GM12878 (cell line): ENCODE measurements at regions not wholly inside any gene's neighbourhood (a gene's known extent, or its start where the extent isn't known, plus 50 kb on each side); places are given as distances from the start of the nearest gene placed in this dataset.

Experiments used
- ATAC-seq: fragments of 200-7000 bp; cut with Tn5 transposase; 3 replicates; pipeline ENCODE4 v1.9.1; 2020; ENCODE audit warnings: mild to moderate bottlenecking, moderate library complexity
- BruUV-seq: library from RNA; stranded (reverse); fragments of 400-500 nt; replicated peaks from 2 replicates; lab custom pipeline; 2021; lab: Mats Ljungman, UMichigan
- CTCF ChIA-PET: fragments of 300-600 bp; sonication (Branson Sonifier 250); formaldehyde crosslinking; extraction: SDS; loops from one replicate; lab custom pipeline; 2021; ENCODE audit warnings: inconsistent platforms; lab: Yijun Ruan, JAX
- POLR2A ChIA-PET: fragments of 350-600 bp; formaldehyde crosslinking; extraction: SDS; loops from one replicate; lab custom pipeline; 2021; ENCODE audit warnings: inconsistent platforms; lab: Charles Lee
- RAD21 ChIA-PET: fragments of 300-600 bp; sonication (Branson Sonifier 250); formaldehyde crosslinking; loops from one replicate; lab custom pipeline; 2023; ENCODE audit warnings: antibody characterized with exemption; ENCODE audit not compliant: unreplicated experiment; lab: Charles Lee
- SMC1A ChIA-PET: fragments of 300-600 bp; sonication (Branson Sonifier 250); formaldehyde crosslinking; loops from one replicate; lab custom pipeline; 2023; ENCODE audit not compliant: unreplicated experiment, uncharacterized antibody; lab: Charles Lee
- DNase-seq: peaks from one replicate; pipeline ENCODE4 v3.0.0-alpha.2; 2011; ENCODE audit warnings: low read depth, low spot score
- FAIRE-seq: peaks from 3 replicates; lab custom pipeline; 2011; peaks lifted over from hg19 to GRCh38; lab: Jason Lieb, UNC
- H2AFZ ChIP-seq: 2 replicates; pipeline ENCODE4 v1.6.0; 2011; ENCODE audit warnings: low read depth, low read length, control low read depth; ENCODE audit not compliant: control insufficient read depth
- H3K27ac ChIP-seq: 2 replicates; pipeline ENCODE4 v1.5.1; 2011; ENCODE audit warnings: control low read depth; ENCODE audit not compliant: control insufficient read depth, insufficient read depth
- H3K27me3 ChIP-seq, 2 experiments: replicated peaks in 1 of 2; 2 replicates each; pipeline versions ENCODE4 v1.6.0 to v1.6.1; 2011; ENCODE audit warnings: low read length in 1 of 2; ENCODE audit not compliant: control insufficient read depth in 2 of 2, insufficient read depth in 2 of 2
- H3K36me3 ChIP-seq, 2 experiments: 2 replicates each; pipeline ENCODE4 v1.5.1; 2011; ENCODE audit warnings: low read length in 1 of 2; ENCODE audit not compliant: control insufficient read depth in 2 of 2, insufficient read depth in 2 of 2
- H3K4me1 ChIP-seq: 2 replicates; pipeline ENCODE4 v1.6.1; 2011; ENCODE audit warnings: mild to moderate bottlenecking, low read length, moderate library complexity, mixed read lengths; ENCODE audit not compliant: control insufficient read depth, insufficient read depth
- H3K4me2 ChIP-seq: 2 replicates; pipeline ENCODE4 v1.6.0; 2011; ENCODE audit warnings: control low read depth; ENCODE audit not compliant: control insufficient read depth, insufficient read depth
- H3K4me3 ChIP-seq: fragments of 200-600 bp; sonication (generic); 2 replicates; pipeline ENCODE4 v1.5.1; 2016
- H3K79me2 ChIP-seq: 2 replicates; pipeline ENCODE4 v1.6.0; 2011; ENCODE audit warnings: low read length; ENCODE audit not compliant: control insufficient read depth, insufficient read depth
- H3K9ac ChIP-seq: 2 replicates; pipeline ENCODE4 v1.8.0; 2011; ENCODE audit warnings: low read length, control low read depth, mixed read lengths; ENCODE audit not compliant: control insufficient read depth, insufficient read depth
- H3K9me3 ChIP-seq: replicated peaks from 3 replicates; pipeline ENCODE4 v1.5.1; 2011; ENCODE audit warnings: mild to moderate bottlenecking, low read length; ENCODE audit not compliant: control insufficient read depth, insufficient read depth
- H4K20me1 ChIP-seq: 2 replicates; pipeline ENCODE4 v1.6.0; 2011; ENCODE audit not compliant: control insufficient read depth, insufficient read depth
- BACH1 ChIP-seq: fragments of 450-650 bp; IDR thresholded peaks from 2 replicates; pipeline ENCODE4 v1.6.1; 2017; ENCODE audit warnings: mild to moderate bottlenecking, borderline replicate concordance
- CREB1 ChIP-seq: IDR thresholded peaks from 2 replicates; pipeline ENCODE4 v1.6.1; 2012; ENCODE audit warnings: low read depth, mild to moderate bottlenecking, inconsistent platforms
- ETV6 ChIP-seq, 2 experiments: fragments of 450-650 bp in 1 of 2; IDR thresholded peaks in 1 of 2; conservative IDR thresholded peaks in 1 of 2; 2 replicates each; pipeline ENCODE4 v1.6.1; 2014; ENCODE audit warnings: antibody characterized with exemption in 1 of 2, borderline replicate concordance in 1 of 2, low read depth in 1 of 2, mild to moderate bottlenecking in 1 of 2, moderate library complexity in 1 of 2
- KLF5 ChIP-seq: fragments of 450-650 bp; IDR thresholded peaks from 2 replicates; pipeline ENCODE4 v1.6.1; 2014; ENCODE audit warnings: mild to moderate bottlenecking; ENCODE audit not compliant: partially characterized antibody
- MYC ChIP-seq: IDR thresholded peaks from 2 replicates; pipeline ENCODE4 v1.6.1; 2011; ENCODE audit warnings: mild to moderate bottlenecking, low read length, moderate library complexity, inconsistent platforms; ENCODE audit not compliant: insufficient read depth, insufficient replicate concordance, insufficient read length, severe bottlenecking
- POLR2AphosphoS5 ChIP-seq: IDR thresholded peaks from 2 replicates; pipeline ENCODE4 v1.6.1; 2011; ENCODE audit warnings: mild to moderate bottlenecking, low read length, inconsistent platforms
- POU2F2 ChIP-seq: IDR thresholded peaks from 3 replicates; pipeline ENCODE4 v1.6.1; 2011; ENCODE audit warnings: low read depth, mild to moderate bottlenecking, low read length, borderline replicate concordance
- SMC3 ChIP-seq: IDR thresholded peaks from 2 replicates; pipeline ENCODE4 v1.6.1; 2011; ENCODE audit warnings: low read length, improper control_type of control experiment, borderline replicate concordance
- WGBS: methylation state at CpG from one replicate; pipeline ENCODE4 v1.1.6; 2016; ENCODE audit warnings: low lambda C conversion rate; ENCODE audit not compliant: insufficient replicate concordance, insufficient coverage; ENCODE audit errors: missing lambda C conversion rate; 5-methylcytosine and 5-hydroxymethylcytosine counted together
- in situ Hi-C: fragments of 300-500 bp; cut with MboI; formaldehyde crosslinking; loops from 9 replicates; pipeline ENCODE4 v1.14.3; 2018; ENCODE audit warnings: mixed read lengths
- intact Hi-C: fragments of 100-400 bp; cut with micrococcal nuclease; formaldehyde crosslinking; loops from one replicate; pipeline ENCODE4 v1.14.2; 2022; ENCODE audit not compliant: unreplicated experiment
- TF ChIP-seq, protein P1 (sequence below): IDR thresholded peaks from 2 replicates; pipeline ENCODE4 v1.6.1; 2012; ENCODE audit warnings: low read depth, low read length, improper control_type of control experiment
- TF ChIP-seq, protein P2 (sequence below): fragments of 150-350 bp; IDR thresholded peaks from 2 replicates; pipeline ENCODE4 v1.6.1; 2016; ENCODE audit warnings: low read depth, low read length
- TF ChIP-seq, protein P3 (sequence below): fragments of 450-650 bp; IDR thresholded peaks from 2 replicates; pipeline ENCODE4 v1.6.1; 2017; ENCODE audit warnings: mild to moderate bottlenecking

GRCh38 chr6:168851460-168852375, 401.9 kb downstream of the THBS2 start:
- ChIA-PET CTCF (no interaction called here), SMC1A (no interaction called here), RAD21 (no interaction called here), POLR2A (no interaction called here)
- H3K27me3 ChIP-seq, result no peaks in the 10 kb centered on the region
- ATAC-seq, result no peak
- no peak overlapping the region for H2AFZ ChIP-seq
- 47% methylated on average over 11 of the region's 11 CpGs for WGBS
- no peak overlapping the region for H3K27ac ChIP-seq
- no peak for FAIRE-seq
- H3K4me1 ChIP-seq, result no peaks in the 10 kb centered on the region
- no peaks in the 10 kb centered on the region for H4K20me1 ChIP-seq
- in situ Hi-C loops, result no loop called here
- H3K36me3 ChIP-seq, result no peaks in the 10 kb centered on the region
- H3K9ac ChIP-seq, result no peak overlapping the region
- no TSS peak for BruUV-seq
- no peak for DNase-seq
- TF ChIP-seq, protein P1, sequence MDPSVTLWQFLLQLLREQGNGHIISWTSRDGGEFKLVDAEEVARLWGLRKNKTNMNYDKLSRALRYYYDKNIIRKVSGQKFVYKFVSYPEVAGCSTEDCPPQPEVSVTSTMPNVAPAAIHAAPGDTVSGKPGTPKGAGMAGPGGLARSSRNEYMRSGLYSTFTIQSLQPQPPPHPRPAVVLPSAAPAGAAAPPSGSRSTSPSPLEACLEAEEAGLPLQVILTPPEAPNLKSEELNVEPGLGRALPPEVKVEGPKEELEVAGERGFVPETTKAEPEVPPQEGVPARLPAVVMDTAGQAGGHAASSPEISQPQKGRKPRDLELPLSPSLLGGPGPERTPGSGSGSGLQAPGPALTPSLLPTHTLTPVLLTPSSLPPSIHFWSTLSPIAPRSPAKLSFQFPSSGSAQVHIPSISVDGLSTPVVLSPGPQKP, result no peak
- TF ChIP-seq POLR2AphosphoS5 (no peak), KLF5 (no peak), POU2F2 (no peak), BACH1 (no peak), CREB1 (no peak), SMC3 (no peak), ETV6 (conservative IDR thresholded peaks at IDR 0.05 in 1 of 2, IDR thresholded peaks at IDR 0.05 in 1 of 2; ENCODE audit: borderline replicate concordance in 1 of 2, low read depth in 1 of 2) (no peak), MYC (no peak)
- TF ChIP-seq, protein P2, sequence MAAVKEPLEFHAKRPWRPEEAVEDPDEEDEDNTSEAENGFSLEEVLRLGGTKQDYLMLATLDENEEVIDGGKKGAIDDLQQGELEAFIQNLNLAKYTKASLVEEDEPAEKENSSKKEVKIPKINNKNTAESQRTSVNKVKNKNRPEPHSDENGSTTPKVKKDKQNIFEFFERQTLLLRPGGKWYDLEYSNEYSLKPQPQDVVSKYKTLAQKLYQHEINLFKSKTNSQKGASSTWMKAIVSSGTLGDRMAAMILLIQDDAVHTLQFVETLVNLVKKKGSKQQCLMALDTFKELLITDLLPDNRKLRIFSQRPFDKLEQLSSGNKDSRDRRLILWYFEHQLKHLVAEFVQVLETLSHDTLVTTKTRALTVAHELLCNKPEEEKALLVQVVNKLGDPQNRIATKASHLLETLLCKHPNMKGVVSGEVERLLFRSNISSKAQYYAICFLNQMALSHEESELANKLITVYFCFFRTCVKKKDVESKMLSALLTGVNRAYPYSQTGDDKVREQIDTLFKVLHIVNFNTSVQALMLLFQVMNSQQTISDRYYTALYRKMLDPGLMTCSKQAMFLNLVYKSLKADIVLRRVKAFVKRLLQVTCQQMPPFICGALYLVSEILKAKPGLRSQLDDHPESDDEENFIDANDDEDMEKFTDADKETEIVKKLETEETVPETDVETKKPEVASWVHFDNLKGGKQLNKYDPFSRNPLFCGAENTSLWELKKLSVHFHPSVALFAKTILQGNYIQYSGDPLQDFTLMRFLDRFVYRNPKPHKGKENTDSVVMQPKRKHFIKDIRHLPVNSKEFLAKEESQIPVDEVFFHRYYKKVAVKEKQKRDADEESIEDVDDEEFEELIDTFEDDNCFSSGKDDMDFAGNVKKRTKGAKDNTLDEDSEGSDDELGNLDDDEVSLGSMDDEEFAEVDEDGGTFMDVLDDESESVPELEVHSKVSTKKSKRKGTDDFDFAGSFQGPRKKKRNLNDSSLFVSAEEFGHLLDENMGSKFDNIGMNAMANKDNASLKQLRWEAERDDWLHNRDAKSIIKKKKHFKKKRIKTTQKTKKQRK, result no peak
- TF ChIP-seq, protein P3, sequence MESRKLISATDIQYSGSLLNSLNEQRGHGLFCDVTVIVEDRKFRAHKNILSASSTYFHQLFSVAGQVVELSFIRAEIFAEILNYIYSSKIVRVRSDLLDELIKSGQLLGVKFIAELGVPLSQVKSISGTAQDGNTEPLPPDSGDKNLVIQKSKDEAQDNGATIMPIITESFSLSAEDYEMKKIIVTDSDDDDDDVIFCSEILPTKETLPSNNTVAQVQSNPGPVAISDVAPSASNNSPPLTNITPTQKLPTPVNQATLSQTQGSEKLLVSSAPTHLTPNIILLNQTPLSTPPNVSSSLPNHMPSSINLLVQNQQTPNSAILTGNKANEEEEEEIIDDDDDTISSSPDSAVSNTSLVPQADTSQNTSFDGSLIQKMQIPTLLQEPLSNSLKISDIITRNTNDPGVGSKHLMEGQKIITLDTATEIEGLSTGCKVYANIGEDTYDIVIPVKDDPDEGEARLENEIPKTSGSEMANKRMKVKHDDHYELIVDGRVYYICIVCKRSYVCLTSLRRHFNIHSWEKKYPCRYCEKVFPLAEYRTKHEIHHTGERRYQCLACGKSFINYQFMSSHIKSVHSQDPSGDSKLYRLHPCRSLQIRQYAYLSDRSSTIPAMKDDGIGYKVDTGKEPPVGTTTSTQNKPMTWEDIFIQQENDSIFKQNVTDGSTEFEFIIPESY, result no peak
- H3K4me3 ChIP-seq, result no peak overlapping the region
- intact Hi-C loops, result no loop called here
- H3K4me2 ChIP-seq, result no peak overlapping the region
- H3K79me2 ChIP-seq, result no peaks in the 10 kb centered on the region
- H3K9me3 ChIP-seq, result no peaks in the 10 kb centered on the region; the same call in 2 of the 3 replicates
